Stimulated activated naive CD8-positive, alpha-beta T cell treated with anti-CD3 and anti-CD28 coated beads, Interleukin-15, amount 100 ng/mL, for 72 hours (primary cell): ENCODE measurements at regions not wholly inside any gene's neighbourhood (a gene's known extent, or its start where the extent isn't known, plus 50 kb on each side); places are given as distances from the start of the nearest gene placed in this dataset.

Source experiments
- ATAC-seq: fragments of 150-1000 bp; cut with Tn5 transposase; 2 replicates; pipeline ENCODE4 v1.10.0; 2021; ENCODE audit warnings: mild to moderate bottlenecking, moderate library complexity
- DNase-seq, 2 donors: peaks; one replicate each; pipeline ENCODE4 v3.0.0; 2021 to 2022
- H3K27ac Mint-ChIP-seq, 2 donors: one replicate each; pipeline ENCODE4 v1.8.0; 2022; ENCODE audit warnings: mild to moderate bottlenecking in 2 of 2, mixed read lengths in 2 of 2, moderate library complexity in 2 of 2
- H3K27me3 Mint-ChIP-seq: one replicate; pipeline ENCODE4 v1.8.0; 2022; ENCODE audit warnings: mixed read lengths
- H3K4me1 Mint-ChIP-seq: one replicate; pipeline ENCODE4 v1.8.0; 2022; ENCODE audit warnings: mild to moderate bottlenecking, mixed read lengths
- H3K4me3 Mint-ChIP-seq, 2 donors: one replicate each; pipeline ENCODE4 v1.8.0; 2022; ENCODE audit warnings: mild to moderate bottlenecking in 2 of 2, mixed read lengths in 2 of 2, moderate library complexity in 1 of 2
- H3K9me3 Mint-ChIP-seq, 2 donors: one replicate each; pipeline ENCODE4 v1.8.0; 2022; ENCODE audit warnings: mixed read lengths in 2 of 2

DNA sequence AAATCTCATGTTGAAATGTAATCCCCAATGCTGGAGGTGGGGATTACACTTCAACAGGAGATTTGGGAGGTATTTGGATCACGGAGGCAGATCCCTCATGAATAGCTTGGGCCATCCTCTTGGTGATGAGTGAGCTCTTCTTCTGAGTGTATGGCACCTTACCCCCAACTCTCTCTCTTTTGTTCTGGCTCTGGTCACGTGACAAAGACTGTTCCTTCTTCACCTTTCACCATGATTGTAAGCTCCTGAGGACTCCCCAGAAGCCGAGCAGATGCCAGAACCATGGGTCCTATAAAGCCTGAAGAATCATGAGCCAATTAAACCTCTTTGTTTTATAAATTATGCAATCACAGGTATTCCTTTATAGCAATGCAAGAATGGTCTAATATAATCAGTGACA is 684.2 kb downstream of the LIG4 start:
- Mint-ChIP-seq H3K4me1 (no peaks in the 10 kb centered on the region), H3K4me3 (no peak overlapping the region), H3K27ac (no peak overlapping the region), H3K9me3 (peaks cover 5 to 18% of the 10 kb centered on the region in 2 donors), H3K27me3 (no peaks in the 10 kb centered on the region)
- DNase-seq (no peak), ATAC-seq (no peak)

DNA sequence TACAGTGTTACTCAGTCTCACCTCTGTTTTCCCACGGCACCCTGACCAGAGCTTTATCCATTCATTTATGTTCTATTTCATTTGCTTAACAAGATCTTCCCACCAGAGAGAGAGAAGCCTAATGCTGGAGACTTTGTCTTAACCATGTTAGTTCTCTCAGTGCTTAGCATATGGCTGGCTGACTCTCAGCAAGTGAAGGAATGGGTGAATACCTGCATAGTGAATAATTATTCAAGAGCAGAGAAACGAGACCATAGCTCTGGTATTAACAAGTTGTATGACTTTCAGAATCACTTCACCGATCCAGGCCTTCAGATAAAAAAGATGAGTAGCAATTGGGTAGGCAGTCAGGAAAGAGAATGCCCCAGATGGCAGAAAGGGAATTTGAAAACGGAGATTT is 686.3 kb downstream of the LIG4 start:
- no peaks in the 10 kb centered on the region for H3K27me3 Mint-ChIP-seq
- no peak for ATAC-seq
- no peak overlapping the region for H3K4me3 Mint-ChIP-seq
- H3K9me3 Mint-ChIP-seq: peaks cover 5 to 18% of the 10 kb centered on the region in 2 donors
- DNase-seq: no peak
- H3K4me1 Mint-ChIP-seq: no peaks in the 10 kb centered on the region
- no peak overlapping the region for H3K27ac Mint-ChIP-seq

DNA sequence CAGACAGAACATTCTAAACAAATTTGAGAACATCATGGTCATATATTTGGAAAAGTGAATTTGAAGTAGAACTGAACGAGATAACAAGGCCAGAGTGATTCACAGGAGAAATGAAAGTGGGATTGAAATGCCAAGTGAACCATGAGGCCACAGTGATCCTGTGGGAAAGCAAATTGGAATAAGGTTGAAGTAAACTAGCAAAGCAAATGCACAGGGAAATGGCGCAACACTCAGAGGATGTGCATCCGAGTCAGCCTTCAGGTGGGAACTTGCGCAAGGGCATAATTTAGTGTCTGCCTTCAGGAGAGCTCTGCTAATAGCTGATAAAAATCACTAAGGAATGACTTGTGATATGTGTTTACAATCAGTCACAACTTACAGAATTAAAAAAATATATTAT is 696.6 kb downstream of the LIG4 start:
- no peaks in the 10 kb centered on the region for H3K4me1 Mint-ChIP-seq
- ATAC-seq (no peak), DNase-seq (no peak)
- H3K9me3 Mint-ChIP-seq: peaks cover 0 to 19% of the 10 kb centered on the region in 2 donors
- H3K27me3 Mint-ChIP-seq: no peaks in the 10 kb centered on the region
- H3K27ac Mint-ChIP-seq: no peak overlapping the region
- no peak overlapping the region for H3K4me3 Mint-ChIP-seq

DNA sequence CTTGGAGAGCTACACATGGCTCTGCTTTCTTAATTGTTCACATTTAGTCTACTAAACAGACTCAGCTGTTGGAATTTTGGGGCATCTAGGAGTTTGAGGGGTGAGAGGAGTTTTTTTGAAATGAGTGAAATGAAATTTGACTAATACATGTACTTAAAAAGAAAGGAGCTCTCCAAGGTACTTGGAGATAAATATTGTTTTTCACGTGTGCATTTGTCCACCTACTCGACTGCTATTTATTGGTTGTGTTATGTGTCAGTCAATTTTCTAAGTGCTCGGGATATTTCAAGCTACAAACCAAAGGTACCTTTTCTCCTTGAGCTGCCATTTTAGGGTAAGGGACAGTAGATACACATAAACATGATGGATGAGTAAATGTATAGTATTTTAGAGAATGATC is 697.0 kb downstream of the LIG4 start:
- no peak for ATAC-seq
- H3K4me3 Mint-ChIP-seq: no peak overlapping the region
- no peaks in the 10 kb centered on the region for H3K27me3 Mint-ChIP-seq
- peaks cover 0 to 24% of the 10 kb centered on the region in 2 donors for H3K9me3 Mint-ChIP-seq
- no peaks in the 10 kb centered on the region for H3K4me1 Mint-ChIP-seq
- no peak overlapping the region for H3K27ac Mint-ChIP-seq
- no peak for DNase-seq

DNA sequence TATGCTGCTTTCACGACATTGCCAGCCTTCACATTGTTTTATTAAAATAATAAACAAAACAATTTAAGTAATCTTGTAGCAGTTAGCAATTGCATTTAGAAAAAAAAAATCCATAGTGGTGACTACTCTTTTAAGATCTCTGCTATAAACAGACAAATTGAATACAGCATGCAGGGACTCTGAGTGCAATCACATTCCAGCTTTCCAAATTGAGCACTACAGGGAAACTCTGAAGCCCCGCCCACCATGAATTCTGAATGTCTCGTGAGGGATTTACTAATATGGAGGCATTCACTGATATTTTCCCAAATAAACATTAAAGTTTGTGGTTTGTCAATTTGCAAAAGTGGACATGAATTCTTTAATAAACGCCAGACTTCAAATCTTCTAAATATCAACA is 698.8 kb downstream of the LIG4 start:
- no peak for DNase-seq
- no peak overlapping the region for H3K4me3 Mint-ChIP-seq
- H3K27me3 Mint-ChIP-seq: no peaks in the 10 kb centered on the region
- H3K27ac Mint-ChIP-seq: no peak overlapping the region
- no peak for ATAC-seq
- H3K9me3 Mint-ChIP-seq: peaks cover 0 to 25% of the 10 kb centered on the region in 2 donors
- H3K4me1 Mint-ChIP-seq: no peaks in the 10 kb centered on the region

DNA sequence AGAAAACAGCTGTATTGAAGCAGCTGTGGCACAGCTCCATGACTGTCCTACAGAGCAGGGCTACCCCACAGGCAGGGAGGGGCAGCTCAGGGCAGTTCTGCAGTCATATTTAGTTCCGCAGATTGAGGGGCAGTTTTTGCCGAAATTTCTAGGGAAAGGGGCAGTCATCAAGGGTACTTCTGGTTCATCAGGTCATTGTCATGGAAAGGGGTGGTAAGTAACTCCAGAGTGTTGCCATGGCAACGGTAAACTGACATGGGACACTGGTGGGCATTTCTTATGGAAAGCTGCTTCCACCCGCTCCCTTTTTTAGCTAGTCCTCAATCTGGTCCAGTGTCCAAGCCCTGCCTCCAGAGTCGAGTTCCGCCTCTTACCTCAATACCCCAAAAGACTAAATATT is 702.8 kb downstream of the LIG4 start:
- Mint-ChIP-seq H3K27me3 (no peaks in the 10 kb centered on the region), H3K4me3 (no peak overlapping the region), H3K4me1 (no peaks in the 10 kb centered on the region), H3K9me3 (peaks cover 6 to 17% of the 10 kb centered on the region in 2 donors), H3K27ac (no peak overlapping the region)
- DNase-seq (no peak), ATAC-seq (no peak)

DNA sequence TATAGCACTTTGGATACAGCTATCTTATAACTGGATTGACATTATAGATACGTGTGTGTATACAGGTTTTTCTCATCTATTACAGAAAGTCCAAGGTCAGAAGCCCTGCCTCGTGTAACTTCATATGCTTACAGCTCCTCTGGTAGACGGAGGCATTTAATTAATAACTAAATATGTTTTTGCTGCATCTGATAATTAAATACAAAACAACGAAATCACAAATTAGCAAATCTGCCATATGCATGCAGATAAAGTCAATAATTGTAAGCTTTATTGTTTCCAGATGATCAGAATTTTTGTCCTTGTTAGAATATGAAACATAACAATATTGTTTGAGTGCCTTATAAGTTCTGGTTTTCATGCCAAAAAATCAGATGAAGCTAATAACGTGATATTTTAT is 717.7 kb downstream of the LIG4 start:
- no peak overlapping the region for H3K27ac Mint-ChIP-seq
- no peaks in the 10 kb centered on the region for H3K4me1 Mint-ChIP-seq
- no peak overlapping the region for H3K4me3 Mint-ChIP-seq
- no peak for ATAC-seq
- H3K9me3 Mint-ChIP-seq: peaks cover 0 to 6% of the 10 kb centered on the region in 2 donors
- no peaks in the 10 kb centered on the region for H3K27me3 Mint-ChIP-seq
- no peak for DNase-seq

DNA sequence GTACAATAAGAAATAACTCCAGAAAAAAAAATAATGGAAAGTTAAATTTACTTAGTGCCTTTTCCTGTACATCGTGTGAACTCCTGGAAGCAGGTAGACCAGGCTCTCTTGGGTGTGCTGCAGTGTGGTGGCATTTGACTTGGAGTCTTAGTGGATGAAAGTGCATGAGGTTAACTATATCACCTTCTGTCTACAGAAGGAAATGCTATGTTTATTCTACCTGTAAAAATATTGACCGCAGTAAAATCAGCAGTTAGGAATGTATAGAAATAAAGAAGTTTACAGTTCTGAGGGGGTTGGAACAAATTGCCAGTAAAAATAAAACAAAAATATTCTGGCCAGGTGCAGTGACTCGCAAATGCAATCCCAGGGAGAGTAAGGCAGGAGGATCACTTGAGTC is 722.1 kb downstream of the LIG4 start:
- H3K4me3 Mint-ChIP-seq: no peak overlapping the region
- DNase-seq: no peak
- H3K4me1 Mint-ChIP-seq: no peaks in the 10 kb centered on the region
- H3K9me3 Mint-ChIP-seq: peaks cover 11 to 20% of the 10 kb centered on the region in 2 donors
- no peak for ATAC-seq
- H3K27me3 Mint-ChIP-seq: no peaks in the 10 kb centered on the region
- H3K27ac Mint-ChIP-seq: no peak overlapping the region

DNA sequence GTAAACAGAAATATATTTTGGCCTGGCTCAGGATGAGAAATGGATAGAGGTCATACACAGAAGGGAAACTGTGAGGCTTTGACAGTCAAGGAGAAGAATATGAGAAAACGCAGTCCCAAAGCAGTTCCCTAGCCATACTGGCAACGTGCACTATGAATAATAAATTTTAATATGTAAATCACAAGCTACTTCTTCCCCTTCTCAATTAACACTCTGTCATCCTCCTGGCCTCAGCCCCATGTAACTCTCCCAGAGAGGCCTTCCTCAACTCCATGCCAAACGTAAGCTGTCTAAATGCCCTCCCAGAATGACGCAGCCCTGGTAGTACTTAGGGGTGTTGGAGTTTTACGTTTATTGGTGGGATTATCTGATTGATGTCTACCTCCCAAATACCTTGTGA is 732.6 kb downstream of the LIG4 start:
- Mint-ChIP-seq H3K4me3 (no peak overlapping the region), H3K27me3 (no peaks in the 10 kb centered on the region), H3K9me3 (no peaks in the 10 kb centered on the region), H3K4me1 (no peaks in the 10 kb centered on the region), H3K27ac (no peak overlapping the region)
- ATAC-seq (no peak), DNase-seq (no peak)

DNA sequence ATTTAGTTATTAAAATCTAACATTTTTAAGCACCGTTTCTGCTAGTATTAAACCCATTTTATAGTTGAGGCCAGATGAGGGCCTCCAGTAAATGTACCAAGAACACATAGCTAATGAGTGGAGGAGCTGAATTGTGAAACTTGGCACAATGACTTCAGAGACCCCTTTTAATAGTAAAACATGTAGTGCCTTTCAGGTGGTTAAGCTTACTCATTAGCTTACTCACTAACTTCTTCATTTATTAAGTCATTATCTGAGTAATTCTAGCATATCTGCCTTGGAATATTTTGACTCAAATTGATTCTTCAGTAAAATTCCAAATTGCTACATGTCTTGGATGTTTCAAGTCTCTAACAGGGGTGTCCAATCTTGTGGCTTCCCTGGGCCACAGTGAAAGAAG is 735.2 kb downstream of the LIG4 start:
- no peak overlapping the region for H3K27ac Mint-ChIP-seq
- no peak for DNase-seq
- H3K27me3 Mint-ChIP-seq: no peaks in the 10 kb centered on the region
- H3K4me3 Mint-ChIP-seq: no peak overlapping the region
- no peaks in the 10 kb centered on the region for H3K9me3 Mint-ChIP-seq
- no peak for ATAC-seq
- H3K4me1 Mint-ChIP-seq: no peaks in the 10 kb centered on the region

DNA sequence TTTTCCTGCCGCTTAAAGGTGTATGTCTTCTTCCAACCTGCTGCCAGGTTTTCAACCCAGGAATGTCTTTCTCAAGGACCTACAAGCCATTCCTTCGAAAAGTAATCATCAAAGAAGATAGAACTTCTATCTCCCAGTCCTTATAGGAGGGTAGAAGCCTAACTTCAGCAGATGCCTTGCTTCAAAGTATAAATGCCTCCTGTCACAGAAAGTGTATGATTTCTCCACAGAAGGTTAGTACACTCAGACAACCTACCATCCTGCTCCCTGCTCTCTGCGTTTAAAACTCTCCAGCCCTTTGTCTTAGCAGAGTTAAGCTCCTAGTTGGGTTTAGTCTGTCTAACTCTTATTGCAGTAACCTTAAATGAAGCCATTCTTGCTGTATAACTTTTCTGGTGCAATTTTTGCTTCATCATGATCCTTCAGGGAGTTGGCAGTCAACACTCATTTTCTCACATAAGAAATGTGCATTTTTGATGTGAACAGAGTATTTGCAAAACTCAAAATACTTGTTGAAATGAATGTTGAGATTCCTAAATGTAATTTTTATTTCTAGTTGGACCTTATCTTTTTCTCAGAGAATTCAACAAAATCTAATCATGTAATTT is 737.5 kb downstream of the LIG4 start:
- H3K4me1 Mint-ChIP-seq: no peaks in the 10 kb centered on the region
- H3K27me3 Mint-ChIP-seq: no peaks in the 10 kb centered on the region
- DNase-seq: no peak
- peaks cover 0 to 5% of the 10 kb centered on the region in 2 donors for H3K9me3 Mint-ChIP-seq
- H3K4me3 Mint-ChIP-seq: no peak overlapping the region
- ATAC-seq: no peak
- no peak overlapping the region for H3K27ac Mint-ChIP-seq

DNA sequence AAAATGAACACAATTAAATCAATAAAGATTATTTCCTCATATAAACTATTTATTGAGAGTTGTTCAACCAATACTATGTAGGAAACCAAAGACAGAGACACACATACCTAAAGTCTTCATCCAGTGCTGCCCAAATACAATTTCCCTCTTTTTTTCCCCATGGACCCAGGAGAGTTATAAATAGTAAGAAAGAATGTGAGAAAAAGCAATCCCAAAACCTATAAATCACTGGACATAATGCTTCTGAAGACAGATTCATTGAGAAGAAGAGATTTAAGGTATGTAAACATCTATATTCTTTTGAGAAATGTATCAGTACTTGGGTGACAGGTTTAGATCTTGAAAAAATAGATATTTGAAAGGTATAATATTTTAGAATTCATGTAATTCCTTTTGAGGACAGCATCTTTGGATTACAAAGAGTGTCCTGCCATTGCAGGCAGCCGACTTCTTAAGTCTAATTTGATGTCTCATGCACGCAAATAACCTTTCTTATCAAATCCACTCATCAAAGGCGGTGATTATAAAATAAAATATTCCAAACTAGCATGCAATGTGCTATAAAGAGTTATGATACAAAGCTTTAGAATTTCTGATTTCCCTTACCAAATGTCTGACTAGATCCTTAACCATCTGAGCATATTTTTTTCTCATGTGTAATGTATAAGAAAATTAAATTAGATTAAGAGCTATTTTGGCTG is 739.4 kb downstream of the LIG4 start:
- no peak overlapping the region for H3K4me3 Mint-ChIP-seq
- H3K27ac Mint-ChIP-seq: no peak overlapping the region
- no peaks in the 10 kb centered on the region for H3K27me3 Mint-ChIP-seq
- H3K9me3 Mint-ChIP-seq: peaks cover 0 to 5% of the 10 kb centered on the region in 2 donors
- H3K4me1 Mint-ChIP-seq: no peaks in the 10 kb centered on the region
- no peak for ATAC-seq
- no peak for DNase-seq

DNA sequence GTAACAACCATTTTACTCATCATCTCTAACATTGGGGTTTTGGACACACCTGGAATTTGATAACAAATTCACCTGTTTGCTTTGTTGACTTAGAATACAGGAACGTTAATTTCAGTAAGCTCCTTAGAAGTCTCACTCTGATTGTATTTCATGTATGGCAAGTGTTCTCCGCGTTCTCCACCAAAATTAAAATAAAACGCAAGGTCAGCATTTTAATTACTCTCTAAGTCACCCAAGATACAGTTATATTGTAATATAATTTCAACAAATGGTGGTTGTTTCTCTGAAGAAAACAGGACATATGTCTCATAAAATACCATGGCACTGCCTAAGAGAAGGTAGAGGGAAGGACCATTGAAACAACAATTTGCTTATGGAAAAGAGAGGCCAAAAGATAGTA is 742.1 kb downstream of the LIG4 start:
- ATAC-seq (no peak), DNase-seq (no peak)
- Mint-ChIP-seq H3K4me1 (no peaks in the 10 kb centered on the region), H3K4me3 (no peak overlapping the region), H3K27ac (no peak overlapping the region), H3K27me3 (no peaks in the 10 kb centered on the region), H3K9me3 (peaks cover 0 to 5% of the 10 kb centered on the region in 2 donors)

DNA sequence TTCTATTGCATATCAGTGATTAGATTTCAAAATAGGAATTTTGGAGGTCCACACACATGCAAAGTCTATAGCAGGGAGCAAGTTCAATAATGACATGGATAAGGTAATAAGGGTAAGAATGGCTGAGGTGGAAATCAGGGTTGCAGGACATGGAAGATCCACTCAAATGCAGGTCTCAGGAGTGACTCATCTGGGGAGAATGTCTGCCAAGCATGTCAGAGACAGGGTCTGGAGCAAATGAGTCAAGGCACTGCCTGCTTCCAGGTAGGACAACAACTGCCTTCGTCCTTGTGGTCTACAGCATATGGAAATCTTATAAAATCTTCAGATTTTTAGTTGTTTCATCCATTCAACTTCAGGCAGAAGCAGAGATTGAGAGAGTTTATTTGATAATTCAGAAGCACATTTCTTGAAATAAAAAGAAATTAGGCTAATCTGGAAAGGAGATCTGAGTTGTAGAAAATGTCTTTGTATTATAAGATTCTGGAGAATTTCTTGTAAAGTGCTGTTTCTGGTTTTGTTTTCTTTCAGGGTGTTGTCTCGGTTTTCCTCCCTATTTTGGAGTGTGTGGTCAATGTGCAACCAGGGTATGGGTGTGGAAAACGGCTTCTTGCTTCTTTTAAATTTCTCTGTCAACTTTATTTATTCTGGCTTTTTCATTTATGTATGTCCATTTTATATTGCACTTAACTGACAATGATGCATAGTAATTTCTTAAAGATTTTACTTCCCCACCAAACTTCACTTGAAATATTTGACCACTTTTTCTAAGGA is 748.8 kb downstream of the LIG4 start:
- no peak for ATAC-seq
- H3K27ac Mint-ChIP-seq: no peak overlapping the region
- no peaks in the 10 kb centered on the region for H3K9me3 Mint-ChIP-seq
- no peaks in the 10 kb centered on the region for H3K4me1 Mint-ChIP-seq
- no peak for DNase-seq
- H3K4me3 Mint-ChIP-seq: no peak overlapping the region
- no peaks in the 10 kb centered on the region for H3K27me3 Mint-ChIP-seq

DNA sequence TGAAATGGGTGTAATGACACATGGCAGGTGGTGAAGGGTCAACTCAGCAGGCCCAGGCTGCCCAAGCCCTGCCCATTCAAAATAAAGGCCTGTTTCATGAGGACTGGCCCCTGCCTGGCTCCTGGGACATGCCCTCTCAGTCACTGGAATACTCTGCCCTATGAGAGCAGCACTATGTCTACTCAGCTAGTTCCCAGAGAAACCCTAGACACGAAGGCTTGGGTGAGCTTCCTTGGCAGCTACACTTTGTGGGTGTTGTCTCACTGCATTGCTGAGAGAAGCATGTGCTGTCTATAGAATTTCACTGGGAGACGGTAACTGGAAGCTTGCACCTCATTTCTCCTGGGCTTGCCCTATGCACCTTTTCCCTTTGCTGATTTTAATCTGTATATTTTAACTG is 752.8 kb downstream of the LIG4 start:
- Mint-ChIP-seq H3K4me1 (no peaks in the 10 kb centered on the region), H3K4me3 (no peak overlapping the region), H3K9me3 (peaks cover 7 to 8% of the 10 kb centered on the region in 2 donors), H3K27me3 (no peaks in the 10 kb centered on the region), H3K27ac (no peak overlapping the region)
- ATAC-seq: no peak
- DNase-seq: no peak

DNA sequence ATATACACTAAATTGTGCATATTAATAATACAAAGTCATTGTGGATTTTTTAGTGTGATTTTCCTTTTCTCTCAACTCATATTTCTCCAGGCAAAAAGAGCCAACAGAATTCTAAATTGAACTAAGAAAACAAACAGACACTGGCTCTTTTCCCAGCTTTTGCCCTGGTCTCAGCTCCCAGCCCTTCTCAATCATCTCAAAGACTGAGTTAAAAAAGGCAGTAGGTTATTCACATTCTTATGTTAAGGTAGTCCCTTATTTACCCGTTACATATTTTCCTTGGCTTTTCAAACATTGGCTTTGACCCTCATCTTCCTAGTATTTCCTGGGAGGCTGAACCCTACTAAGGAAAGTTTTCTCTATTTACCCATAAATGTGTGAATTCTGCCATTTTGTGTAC is 753.6 kb downstream of the LIG4 start:
- Mint-ChIP-seq H3K4me1 (no peaks in the 10 kb centered on the region), H3K27me3 (no peaks in the 10 kb centered on the region), H3K4me3 (no peak overlapping the region), H3K9me3 (peaks cover 7 to 8% of the 10 kb centered on the region in 2 donors), H3K27ac (no peak overlapping the region)
- ATAC-seq (no peak), DNase-seq (no peak)
